NCI-H1105 treated with DMSO at 0.1 percent for 48 hours (cell line): ENCODE measurements at regions not wholly inside any gene's neighbourhood (a gene's known extent, or its start where the extent isn't known, plus 50 kb on each side); places are given as distances from the start of the nearest gene placed in this dataset.

Experiments used
- DNase-seq: peaks from one replicate; lab custom pipeline; 2025; lab: John Stamatoyannopoulos, UW

DNA sequence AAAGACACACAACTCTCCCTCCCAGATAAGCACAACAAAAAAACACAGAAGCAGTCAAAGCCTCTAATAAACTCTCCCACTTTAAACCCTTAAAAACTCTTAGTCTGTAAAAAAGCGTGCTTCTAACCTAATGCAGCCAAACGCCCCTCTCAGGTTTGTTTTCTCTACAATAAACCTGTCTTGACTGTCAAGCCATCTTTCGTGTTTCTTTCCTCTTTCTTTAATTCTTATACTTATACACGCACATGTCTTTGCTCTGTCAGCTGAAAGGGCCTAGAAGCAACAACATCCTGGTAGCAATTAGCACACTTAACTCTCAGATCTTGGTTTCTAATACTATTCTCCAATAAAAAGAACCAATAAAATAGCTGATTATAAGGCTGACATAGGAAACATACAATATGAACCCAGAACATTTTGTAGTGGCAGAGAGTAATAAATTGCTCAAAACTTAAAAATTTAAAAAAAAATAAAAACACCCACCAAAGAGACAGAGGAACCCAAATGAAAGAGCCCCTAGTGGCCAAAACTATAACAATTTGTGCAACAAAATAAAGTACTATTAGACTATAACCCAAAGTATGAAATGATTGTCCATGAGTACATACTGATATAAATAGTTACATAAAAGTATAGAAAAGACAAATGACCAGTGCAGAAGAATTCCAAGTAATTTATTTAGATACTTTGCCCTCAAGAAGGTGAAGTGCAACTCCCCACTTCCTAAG lies 440.4 kb upstream of the ADGRL3 start:
- DNase-seq = no peak

DNA sequence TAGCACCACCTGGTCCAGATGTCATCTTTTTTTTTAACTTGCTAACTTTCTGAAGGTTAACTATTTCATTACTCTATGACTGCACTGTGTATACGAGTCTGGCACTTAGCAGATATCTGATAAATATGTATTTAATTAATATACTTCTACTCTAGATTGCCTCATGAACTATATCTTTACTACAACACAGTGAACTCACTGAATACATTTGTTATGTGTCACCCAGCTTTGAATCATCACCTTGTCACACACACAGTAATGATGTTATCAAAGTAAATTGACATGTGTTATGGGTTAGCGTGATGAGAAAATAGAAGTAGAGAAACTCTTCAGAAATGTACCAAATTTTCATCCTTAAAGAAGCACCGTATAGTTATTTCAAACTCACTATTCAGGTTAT lies 419.3 kb upstream of the ADGRL3 start:
- DNase-seq = no peak

DNA sequence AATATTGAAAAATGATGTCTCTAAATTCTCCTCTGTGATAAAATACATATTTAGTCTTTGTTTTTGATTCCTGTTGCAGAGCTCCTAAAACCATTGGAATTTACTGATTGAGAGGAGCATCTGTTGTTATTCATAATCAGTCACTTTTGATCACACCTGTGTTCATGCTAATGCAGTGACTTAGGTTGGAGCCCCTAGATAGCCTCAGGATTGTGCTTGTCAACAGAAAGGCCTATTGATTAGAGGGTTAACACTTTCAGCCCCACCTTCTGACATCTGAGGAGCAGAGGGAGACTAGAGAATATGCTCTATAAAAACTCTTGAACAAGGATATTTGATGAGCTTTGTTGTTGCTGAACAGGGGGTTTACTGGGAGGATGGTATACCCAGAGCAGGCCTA lies 409.5 kb upstream of the ADGRL3 start:
- no peak for DNase-seq

DNA sequence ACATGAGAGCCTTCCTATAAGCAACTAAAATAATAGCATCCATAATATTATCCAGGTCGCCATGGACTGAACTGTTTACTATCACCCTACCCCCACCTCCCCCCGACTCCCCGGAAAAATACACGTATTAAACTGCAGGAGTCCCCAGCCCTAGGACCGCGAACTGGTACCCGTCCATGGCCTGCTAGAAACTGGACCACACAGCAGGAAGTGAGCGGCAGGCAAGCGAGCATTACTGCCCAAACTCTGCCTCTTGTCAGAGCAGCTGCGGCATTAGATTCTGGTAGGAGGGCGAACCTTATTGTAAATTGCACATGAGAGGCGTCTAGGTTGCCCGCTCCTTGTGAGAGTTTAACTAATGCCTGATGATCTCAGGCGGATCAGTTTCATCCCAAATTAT lies 405.8 kb upstream of the ADGRL3 start:
- DNase-seq = peak; percentile 20

DNA sequence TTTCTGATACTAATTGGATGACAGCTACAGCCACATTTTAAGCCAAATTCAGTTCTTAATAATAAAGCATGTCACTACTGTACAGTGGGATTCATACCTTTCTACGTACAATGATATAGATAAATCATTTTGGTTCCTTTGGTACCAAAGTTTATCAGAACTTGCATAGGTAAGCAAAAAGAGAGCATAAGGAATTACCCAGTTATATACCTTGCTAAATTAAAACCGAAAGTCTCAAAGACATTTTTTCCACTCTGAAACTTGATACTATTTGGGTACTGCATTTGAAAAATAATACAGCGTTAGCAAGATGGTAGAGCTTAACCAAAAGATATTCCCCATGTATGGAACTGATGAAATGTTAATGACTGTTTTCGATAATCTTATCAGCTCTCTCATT lies 400.9 kb upstream of the ADGRL3 start:
- DNase-seq = no peak

DNA sequence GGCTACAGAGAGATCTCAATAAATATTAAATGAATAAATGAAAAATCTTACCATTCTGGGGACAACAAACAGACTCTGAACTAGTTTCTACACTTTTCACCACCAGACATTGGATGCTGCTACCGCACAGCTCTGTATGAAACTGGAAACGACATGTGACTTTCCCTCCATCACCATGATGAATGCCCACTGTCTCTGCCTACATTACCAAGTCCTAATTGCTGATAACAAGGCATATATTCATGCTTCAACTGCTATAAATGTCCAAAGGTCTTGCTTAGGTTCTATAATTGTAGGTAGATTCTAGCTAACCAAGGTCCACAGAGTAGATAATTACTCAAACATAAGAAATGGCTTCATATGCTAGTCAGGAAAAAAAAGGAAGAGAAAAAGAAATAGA lies 399.4 kb upstream of the ADGRL3 start:
- DNase-seq = no peak

DNA sequence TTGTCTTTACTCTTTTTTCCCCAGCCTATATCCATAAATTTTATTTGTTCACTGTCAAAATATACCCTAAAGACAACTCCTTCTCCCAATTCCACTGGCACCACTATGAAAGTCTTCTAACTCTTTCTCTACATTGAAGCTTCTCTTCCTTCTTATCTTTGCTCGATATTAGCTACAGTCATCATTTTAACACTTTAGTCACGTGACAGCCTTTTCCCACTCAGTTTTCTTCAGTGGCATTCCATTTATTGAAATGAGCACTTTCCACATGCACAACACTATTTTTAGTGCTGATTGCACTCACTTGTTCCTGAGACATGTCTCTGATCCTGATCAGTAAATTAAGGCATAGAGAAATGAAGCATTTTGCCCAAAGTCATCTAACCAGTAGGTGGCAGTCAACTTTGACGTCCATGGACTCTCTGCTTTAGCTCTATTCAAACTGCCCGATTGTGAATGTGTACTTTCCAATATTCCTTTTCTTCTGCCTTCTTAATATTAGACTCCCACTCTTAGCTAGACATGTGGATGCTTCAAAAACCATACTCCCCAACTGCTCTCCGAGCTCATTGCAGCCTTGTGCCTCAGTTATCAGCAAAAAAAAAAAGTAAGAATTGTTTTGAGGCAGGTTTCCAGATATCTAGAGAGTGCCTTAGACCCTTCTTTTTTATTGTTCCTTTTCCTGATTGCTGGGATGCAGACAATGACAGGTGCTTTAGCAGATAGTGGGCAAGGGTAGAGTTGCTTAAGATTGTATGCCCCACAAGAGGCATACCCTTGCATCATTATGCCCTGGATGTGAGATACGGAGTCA lies 394.4 kb upstream of the ADGRL3 start:
- DNase-seq = no peak

DNA sequence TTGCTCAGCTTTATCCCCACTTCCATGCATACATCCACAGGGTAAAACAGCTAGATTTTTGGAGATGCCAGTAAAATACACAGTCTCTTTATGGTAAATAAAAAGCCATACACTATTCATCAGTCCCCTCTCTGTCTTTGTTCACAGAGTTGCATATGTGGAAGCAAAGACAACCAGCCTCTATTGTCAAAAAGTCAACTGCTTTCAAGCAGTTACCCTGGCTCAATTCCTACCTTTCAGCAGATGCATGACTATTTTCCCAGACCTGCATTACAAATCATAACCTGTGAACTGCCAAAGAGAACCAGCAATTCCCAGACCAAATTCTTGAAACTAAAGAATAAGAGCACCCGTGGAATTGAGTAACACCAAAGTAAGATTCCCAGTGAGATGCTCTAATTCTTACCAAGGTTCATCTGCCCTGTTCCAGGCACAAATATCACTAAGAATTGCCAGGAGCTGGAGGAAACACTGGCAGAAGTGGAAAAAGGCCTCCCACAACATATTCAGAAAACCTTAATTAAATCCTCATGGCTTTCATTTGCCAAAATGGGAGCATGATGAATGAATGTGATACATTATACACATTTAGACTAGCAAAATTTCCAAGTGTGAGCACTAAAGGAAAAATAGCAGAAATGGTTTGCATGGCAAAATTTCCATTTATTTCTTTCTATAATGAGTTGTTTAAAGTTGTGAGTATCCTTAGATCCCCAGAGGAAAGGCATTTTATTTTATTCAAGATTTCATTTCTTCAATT lies 391.2 kb upstream of the ADGRL3 start:
- no peak for DNase-seq

DNA sequence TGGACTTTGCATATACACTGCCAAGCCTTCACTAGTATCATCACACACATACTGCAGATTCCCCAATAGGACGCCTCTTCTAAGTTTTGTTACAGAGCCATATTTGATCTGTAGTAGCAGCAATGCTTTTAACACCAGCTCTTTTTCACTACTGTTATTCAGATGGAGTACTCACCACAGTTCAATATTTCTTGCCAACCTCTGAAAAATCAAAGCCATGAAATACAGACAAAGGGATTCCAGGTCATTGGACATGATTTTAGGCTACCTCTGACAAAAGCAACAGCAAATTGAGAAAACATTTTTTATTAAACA lies 390.7 kb upstream of the ADGRL3 start:
- DNase-seq = no peak

DNA sequence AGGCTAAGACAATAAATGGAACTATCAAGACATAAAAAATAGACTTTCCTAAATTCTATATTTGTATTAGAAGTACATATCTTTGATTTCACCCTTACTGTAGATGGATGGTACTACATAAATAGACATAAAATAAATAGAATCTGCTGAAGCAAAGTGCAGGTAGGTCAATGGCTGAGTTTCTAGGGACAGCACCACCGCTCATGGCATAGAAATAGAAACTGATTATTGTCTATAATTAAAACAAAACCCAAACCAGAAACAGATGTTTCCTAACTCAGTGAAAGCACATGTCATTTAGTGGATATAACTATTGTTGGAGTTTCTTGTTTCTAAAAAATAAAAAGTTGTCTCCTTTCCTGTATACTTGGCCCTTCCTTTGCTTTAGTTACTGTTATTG lies 387.3 kb upstream of the ADGRL3 start:
- no peak for DNase-seq

DNA sequence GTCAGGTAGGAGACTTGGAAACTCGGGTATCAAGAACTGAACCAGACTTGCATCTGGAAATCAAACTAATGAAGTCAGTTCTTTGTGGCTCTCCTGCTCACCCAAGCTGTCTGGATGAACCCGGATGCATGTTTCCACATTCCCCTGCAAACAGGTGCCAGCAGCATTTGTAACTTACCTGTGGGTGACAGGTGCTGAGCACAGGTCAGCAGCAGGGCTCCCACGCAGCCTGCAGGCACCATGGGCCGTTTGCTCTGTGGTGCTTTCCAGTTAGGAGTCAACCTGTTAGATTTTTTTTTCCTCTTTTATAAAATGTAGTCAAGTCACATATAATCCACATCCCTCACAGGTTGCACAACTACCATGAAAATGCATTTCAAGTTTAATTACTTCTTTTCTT lies 385.6 kb upstream of the ADGRL3 start:
- no peak for DNase-seq

DNA sequence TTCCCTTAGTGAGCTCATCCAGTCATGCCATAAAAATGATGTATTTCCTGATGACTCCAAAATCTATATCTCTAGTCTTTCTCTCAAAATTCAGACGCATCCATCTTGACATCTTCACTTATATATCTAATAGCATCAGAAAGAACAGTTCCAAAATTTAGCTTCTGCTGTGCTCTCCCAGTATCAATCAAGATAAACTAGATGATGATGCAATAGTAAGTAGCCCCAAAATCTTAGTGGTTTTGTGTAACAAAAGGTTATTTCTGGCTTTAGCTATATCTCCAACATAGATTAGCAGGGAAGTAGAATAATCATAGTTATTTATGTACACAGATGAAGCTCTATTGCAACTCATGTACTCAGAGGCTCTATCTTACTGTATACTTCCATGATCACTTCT lies 382.5 kb upstream of the ADGRL3 start:
- no peak for DNase-seq

DNA sequence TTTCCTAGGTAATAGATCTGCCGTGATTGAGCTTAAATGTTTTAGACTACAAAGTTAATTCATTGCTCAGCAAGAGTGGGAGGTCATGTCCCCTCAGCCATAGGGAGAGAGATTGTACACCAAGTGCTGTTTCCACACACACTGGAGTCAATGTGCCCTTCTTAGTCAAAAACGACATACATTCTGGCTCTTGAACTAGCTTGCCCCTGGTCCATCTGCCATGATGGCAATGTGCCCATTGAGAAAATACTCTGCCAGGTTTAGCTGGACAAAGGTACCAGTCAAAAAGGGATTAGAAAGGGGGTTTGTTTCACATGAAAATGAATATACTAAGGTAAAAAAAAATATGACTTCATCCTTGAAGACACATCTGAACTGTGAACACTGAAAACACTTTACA lies 377.1 kb upstream of the ADGRL3 start:
- no peak for DNase-seq

DNA sequence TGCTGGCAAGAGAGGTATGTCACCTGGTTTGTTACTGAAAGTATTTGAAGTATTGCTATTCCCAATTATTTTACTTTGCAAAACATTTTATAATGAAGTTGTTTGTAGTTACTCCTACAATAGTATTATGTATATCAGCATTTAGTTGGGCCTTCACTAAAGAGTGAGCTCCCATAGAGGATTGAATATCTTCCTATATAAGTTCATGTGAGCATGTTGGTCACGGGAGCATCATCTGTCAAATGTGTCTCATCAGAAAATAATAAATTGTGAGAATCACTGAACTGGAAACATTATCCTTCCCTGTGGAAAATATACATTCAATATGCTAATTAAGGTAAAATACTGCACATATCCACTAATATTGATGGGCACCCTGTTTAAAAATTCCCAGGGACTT lies 360.1 kb upstream of the ADGRL3 start:
- DNase-seq = no peak

DNA sequence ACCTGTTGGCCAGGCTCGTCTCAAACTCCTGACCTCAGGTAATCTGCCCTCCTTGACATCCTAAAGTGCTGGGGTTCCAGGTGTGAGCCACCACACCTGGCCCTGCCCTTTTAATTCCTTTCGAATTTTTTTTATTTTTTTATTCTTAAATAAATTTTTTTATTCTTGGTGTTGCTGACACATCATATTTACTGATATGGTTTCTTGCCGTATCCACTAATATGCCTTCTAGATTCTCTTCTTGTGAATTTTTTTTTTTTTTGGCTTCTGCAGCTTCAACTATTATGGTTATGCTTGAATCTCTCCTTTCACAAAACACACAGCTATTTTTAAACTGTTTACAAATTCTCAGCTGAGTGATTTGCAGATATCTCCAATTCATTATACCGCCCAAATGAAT lies 353.4 kb upstream of the ADGRL3 start:
- DNase-seq = no peak

DNA sequence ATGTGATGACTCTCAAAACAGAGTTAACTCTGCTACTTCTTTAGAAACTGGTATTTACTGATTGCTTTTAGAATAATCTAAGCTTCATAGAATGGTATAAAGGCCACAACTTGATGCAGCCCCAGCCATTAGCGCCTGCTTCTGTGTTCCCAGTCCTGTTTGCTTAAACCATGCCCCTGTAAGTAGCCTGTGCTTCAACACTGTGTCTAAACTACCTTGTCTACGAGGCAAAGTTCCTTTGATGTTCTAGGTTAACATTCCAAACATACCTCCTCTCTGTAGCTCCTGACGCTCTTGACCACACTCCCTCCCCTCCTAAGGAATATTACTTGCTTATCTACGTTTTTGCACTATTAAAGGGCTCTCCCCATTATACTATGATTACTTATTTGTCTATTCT lies 352.5 kb upstream of the ADGRL3 start:
- no peak for DNase-seq

DNA sequence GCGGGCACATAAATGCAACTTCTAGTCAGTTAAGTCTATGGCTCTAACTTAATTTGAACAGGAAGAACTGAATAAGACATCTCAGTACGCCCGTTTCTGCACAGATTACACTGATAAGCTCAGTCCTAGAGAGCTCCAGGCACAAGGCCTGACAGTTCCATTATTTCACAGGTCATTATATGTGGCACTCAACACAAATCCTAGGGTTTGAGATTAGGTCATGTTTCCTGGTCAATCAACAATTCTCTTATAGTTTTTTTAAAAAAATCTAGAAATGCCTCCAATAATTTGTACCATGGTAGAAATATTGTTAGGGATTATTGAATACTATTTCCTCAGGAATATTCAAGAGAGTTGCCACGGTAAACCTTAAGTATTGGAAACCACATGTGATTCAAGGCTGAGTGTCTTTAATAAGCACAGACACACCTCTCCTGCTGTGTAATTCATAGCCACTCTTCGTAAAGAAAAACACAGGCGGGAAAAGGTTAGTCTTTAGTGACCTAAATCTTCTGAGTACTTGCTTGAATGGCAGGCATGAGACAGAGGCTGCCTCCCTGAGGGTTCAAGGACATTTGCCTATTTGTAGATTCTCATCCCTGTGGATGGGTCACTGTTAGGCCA lies 342.9 kb upstream of the ADGRL3 start:
- DNase-seq = no peak

DNA sequence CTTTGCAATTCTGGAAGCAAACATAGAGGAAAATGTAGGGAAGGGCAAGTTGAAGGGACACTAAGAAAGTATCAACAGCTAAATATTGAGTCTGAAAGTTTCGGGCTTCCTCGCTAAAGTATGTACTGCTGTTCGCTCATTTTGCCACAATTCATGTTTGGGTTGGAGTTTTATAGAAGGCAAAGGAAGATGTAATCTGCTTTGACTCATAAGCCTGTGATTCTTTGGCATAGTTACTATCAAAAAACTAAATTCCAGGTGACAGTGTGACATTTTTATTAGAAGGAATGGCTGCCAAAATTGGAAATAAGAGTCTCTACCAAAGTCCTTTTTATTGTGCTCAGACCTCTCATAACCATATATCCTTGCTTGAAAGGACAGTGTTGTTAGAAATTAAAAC lies 336.7 kb upstream of the ADGRL3 start:
- DNase-seq = no peak

DNA sequence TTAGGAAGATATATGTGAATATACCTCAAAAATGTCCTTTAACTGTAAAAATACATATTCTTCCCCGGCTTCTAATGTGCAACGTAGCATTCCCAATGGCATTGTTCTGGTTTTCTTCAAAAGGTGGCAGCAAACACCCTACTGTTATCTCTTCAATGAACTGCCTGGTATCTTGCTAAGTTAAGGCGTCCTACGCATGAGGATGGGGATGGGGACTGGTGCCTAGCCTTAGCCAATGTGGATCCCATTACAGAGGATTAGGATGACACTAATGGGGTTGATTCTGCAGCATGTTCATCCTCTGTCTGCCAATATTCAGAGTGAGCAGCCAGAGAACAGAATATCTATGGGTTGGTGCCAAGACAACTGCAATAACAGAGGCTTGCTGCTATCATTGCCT lies 334.9 kb upstream of the ADGRL3 start:
- DNase-seq = no peak

DNA sequence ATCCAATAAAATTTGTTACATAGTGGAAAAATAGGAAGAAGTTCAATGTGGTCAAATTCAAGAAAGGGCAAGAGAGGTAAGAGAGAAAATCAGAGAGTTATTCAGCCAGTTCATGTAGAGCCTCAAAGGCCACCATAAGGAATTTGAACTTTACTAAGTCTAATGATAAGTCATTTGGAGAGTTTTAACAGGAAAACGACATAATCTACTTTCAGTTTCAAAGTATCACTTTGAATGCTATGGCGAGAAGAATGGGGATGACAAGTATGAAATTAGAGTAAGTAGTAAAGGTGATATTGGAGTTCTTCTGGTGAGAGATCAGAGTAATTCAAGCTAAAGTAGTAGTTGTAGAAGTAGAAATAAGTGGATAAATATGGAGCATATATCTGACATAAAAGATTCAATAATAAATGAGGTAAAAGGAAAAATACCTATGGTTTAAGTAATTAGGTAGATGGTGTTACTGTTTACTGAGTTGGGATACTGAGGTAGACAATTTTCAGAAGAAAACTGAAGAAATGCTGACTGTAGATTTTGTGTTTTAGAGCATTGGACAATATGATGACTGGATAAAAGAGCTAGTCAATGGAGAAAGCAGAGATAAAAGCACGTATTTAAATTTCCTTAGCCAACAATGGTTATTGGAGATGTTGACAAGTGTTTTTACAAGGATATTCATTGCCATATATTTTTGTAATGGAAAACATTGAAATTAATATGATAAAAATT lies 331.7 kb upstream of the ADGRL3 start:
- DNase-seq = no peak

DNA sequence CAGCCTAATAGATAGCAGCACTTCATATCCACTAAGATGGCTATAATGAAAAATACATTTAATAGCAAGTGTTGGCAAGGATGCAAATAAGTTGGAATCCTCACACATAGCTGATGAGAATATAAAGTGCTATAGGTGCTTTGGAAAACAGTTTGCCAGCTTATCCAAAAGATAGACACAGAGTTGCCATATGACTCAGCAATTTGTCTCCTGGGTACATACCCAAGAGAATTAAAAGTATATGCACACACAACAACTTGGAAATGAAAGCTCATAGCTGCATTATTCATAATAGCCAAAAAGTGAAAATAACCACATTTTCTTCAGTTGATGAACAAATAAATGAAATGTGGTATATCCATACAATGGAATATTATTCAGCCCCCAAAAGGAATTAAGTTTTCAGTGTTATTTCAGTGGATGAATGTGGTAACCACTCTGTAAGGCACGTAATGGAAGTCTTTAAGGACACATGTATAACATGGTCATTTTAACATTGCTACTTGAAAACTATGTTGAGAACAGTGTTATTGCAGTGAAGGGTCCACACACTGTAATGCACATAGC lies 320.9 kb upstream of the ADGRL3 start:
- no peak for DNase-seq

DNA sequence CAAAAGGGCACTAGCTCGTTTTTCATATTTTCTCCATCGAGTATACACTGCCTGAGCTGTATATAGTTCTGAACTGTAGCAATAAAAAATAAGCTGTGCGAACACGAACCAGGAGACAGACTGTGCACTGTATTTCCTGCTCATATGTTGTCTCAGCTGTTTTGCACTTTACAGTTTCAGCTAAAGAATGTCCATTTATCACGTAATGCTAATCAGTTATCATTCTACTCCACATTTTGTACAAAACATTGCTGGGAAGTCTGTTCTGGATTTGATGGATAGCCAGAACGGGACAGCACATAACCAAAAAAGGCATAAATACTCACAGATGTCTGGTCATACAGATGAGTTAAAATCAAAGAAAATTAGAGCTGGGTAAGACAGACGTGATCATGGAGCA lies 315.5 kb upstream of the ADGRL3 start:
- DNase-seq = no peak
